Left hindlimb (tissue), 1 donor: ENCODE measurements at regions not wholly inside any gene's neighbourhood (a gene's known extent, or its start where the extent isn't known, plus 50 kb on each side); places are given as distances from the start of the nearest gene placed in this dataset.

Experiments used
- DNase-seq: peaks from one replicate; pipeline ENCODE4 v3.0.0-alpha.2; 2018

- peak; percentile 76 for DNase-seq
These were observed 297.7 kb upstream of the CD180 start for GRCh38 chr5:67494186-67494855.

- DNase-seq, result peak; percentile 42
These were observed 297.1 kb upstream of the CD180 start for GRCh38 chr5:67493676-67494075.

- DNase-seq, result no peak
These were observed 294.1 kb upstream of the CD180 start for GRCh38 chr5:67490543-67491321.

- DNase-seq, result no peak
These were observed 292.3 kb upstream of the CD180 start for GRCh38 chr5:67488885-67489284.

GRCh38 chr5:67487862-67488261 is 291.3 kb upstream of the CD180 start:
- no peak for DNase-seq

- no peak for DNase-seq
These were observed 286.9 kb upstream of the CD180 start for GRCh38 chr5:67483453-67484030.

- no peak for DNase-seq
These were observed 284.8 kb upstream of the CD180 start for GRCh38 chr5:67481362-67481761.

- no peak for DNase-seq
These were observed 281.7 kb upstream of the CD180 start for GRCh38 chr5:67478337-67478736.

GRCh38 chr5:67476995-67477394 is 280.4 kb upstream of the CD180 start:
- no peak for DNase-seq

- no peak for DNase-seq
These were observed 279.9 kb upstream of the CD180 start for GRCh38 chr5:67476531-67476930.

GRCh38 chr5:67475489-67475888 is 278.9 kb upstream of the CD180 start:
- DNase-seq, result no peak

GRCh38 chr5:67474597-67475238 is 278.1 kb upstream of the CD180 start:
- no peak for DNase-seq

- no peak for DNase-seq
These were observed 270.5 kb upstream of the CD180 start for GRCh38 chr5:67467110-67467509.

GRCh38 chr5:67465537-67466207 is 269.1 kb upstream of the CD180 start:
- DNase-seq, result no peak

GRCh38 chr5:67462147-67462546 is 265.5 kb upstream of the CD180 start:
- DNase-seq, result no peak

- no peak for DNase-seq
These were observed 262.7 kb upstream of the CD180 start for GRCh38 chr5:67459253-67459652.

GRCh38 chr5:67455970-67456369 is 259.4 kb upstream of the CD180 start:
- no peak for DNase-seq

- DNase-seq, result no peak
These were observed 258.5 kb upstream of the CD180 start for GRCh38 chr5:67454957-67455561.

- no peak for DNase-seq
These were observed 256.7 kb upstream of the CD180 start for GRCh38 chr5:67453111-67453905.

- DNase-seq, result no peak
These were observed 255.2 kb upstream of the CD180 start for GRCh38 chr5:67451640-67452279.

- no peak for DNase-seq
These were observed 251.1 kb upstream of the CD180 start for GRCh38 chr5:67447732-67448131.
